LNCAP (cell line): ENCODE measurements at regions not wholly inside any gene's neighbourhood (a gene's known extent, or its start where the extent isn't known, plus 50 kb on each side); places are given as distances from the start of the nearest gene placed in this dataset.

Source experiments
- CTCF ChIP-seq: fragments of 450-650 bp; IDR thresholded peaks from 2 replicates; pipeline ENCODE4 v1.5.1; 2017; ENCODE audit warnings: mild to moderate bottlenecking

- no peak for TF ChIP-seq CTCF
Observed at GRCh38 chr4:177574446-177574845, 132.2 kb upstream of the AGA start.

- TF ChIP-seq CTCF = peak; percentile 27; the same call in 1 of the 2 replicates
Observed at GRCh38 chr4:177579649-177580048, 137.4 kb upstream of the AGA start.

- no peak for TF ChIP-seq CTCF
Observed at GRCh38 chr4:177582992-177583391, 140.8 kb upstream of the AGA start.

- no peak for TF ChIP-seq CTCF
Observed at GRCh38 chr4:177587989-177588388, 145.8 kb upstream of the AGA start.

- no peak for TF ChIP-seq CTCF
Observed at GRCh38 chr4:177595386-177595785, 153.1 kb upstream of the AGA start.

- TF ChIP-seq CTCF = no peak
Observed at GRCh38 chr4:177596035-177596434, 153.8 kb upstream of the AGA start.

- TF ChIP-seq CTCF = no peak
Observed at GRCh38 chr4:177596991-177597390, 154.8 kb upstream of the AGA start.

- no peak for TF ChIP-seq CTCF
Observed at GRCh38 chr4:177605252-177605651, 163.0 kb upstream of the AGA start.
